Colonic mucosa (tissue), 4 donors: ENCODE measurements at regions not wholly inside any gene's neighbourhood (a gene's known extent, or its start where the extent isn't known, plus 50 kb on each side); places are given as distances from the start of the nearest gene placed in this dataset.

Source experiments
- DNase-seq: peaks from one replicate; pipeline ENCODE4 v3.0.0-alpha.2; 2020
- H3K27ac ChIP-seq: fragments of 200-600 bp; one replicate; pipeline ENCODE4 v1.8.0; 2021
- H3K27me3 ChIP-seq: fragments of 200-600 bp; one replicate; pipeline ENCODE4 v1.8.0; 2021
- H3K36me3 ChIP-seq: fragments of 200-600 bp; one replicate; pipeline ENCODE4 v1.8.0; 2021
- H3K4me1 ChIP-seq: fragments of 200-600 bp; one replicate; pipeline ENCODE4 v1.8.0; 2021; ENCODE audit warnings: mild to moderate bottlenecking
- H3K4me3 ChIP-seq: fragments of 200-600 bp; one replicate; pipeline ENCODE4 v1.8.0; 2021
- H3K9ac ChIP-seq, 2 donors: one replicate each; pipeline ENCODE4 v1.7.0; 2013; ENCODE audit warnings: control low read depth in 2 of 2, low read depth in 2 of 2, low read length in 2 of 2
- H3K9me3 ChIP-seq: fragments of 200-600 bp; one replicate; pipeline ENCODE4 v1.8.0; 2021
- intact Hi-C: fragments of 100-400 bp; cut with DNase I; formaldehyde crosslinking; loops from one replicate; pipeline ENCODE4 v1.14.1; 2022
- TF ChIP-seq, protein P1 (sequence below): fragments of 200-600 bp; IDR thresholded peaks from one replicate; pipeline ENCODE4 v1.8.0; 2022; ENCODE audit warnings: antibody characterized with exemption, mild to moderate bottlenecking
- donor health status: healthy.
- donor health status: DM: no; HTN: no; CAD: no.
- donor health status: DM: no; HTN: no; CAD: no.

DNA sequence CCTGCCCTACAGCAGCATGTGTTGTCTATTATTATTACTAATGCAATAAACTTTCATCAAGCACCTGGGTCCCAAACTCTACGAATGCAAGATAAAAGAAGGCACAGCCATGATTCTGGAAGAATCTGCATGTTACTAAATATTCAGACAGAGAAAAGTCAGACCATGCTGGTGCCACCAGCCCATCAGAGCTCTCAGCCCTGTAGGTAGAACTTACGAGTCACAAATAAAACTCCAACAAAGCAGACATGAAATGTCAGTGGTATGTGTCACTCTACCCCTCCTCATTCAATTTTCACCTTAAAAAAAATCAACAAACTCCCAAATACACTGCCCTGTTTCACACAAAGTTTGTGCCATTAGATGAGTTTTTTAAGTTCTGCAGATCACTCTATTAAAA is 62.4 kb upstream of the TIAM1 start:
- Histone ChIP-seq H3K4me3 (no peak overlapping the region), H3K27ac (no peak overlapping the region), H3K9me3 (no peaks in the 10 kb centered on the region), H3K4me1 (no peaks in the 10 kb centered on the region), H3K9ac (no peak overlapping the region), H3K27me3 (no peaks in the 10 kb centered on the region), H3K36me3 (no peaks in the 10 kb centered on the region)
- TF ChIP-seq, protein P1, sequence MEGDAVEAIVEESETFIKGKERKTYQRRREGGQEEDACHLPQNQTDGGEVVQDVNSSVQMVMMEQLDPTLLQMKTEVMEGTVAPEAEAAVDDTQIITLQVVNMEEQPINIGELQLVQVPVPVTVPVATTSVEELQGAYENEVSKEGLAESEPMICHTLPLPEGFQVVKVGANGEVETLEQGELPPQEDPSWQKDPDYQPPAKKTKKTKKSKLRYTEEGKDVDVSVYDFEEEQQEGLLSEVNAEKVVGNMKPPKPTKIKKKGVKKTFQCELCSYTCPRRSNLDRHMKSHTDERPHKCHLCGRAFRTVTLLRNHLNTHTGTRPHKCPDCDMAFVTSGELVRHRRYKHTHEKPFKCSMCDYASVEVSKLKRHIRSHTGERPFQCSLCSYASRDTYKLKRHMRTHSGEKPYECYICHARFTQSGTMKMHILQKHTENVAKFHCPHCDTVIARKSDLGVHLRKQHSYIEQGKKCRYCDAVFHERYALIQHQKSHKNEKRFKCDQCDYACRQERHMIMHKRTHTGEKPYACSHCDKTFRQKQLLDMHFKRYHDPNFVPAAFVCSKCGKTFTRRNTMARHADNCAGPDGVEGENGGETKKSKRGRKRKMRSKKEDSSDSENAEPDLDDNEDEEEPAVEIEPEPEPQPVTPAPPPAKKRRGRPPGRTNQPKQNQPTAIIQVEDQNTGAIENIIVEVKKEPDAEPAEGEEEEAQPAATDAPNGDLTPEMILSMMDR = no peak
- DNase-seq = no peak
- intact Hi-C loops = no loop called here

DNA sequence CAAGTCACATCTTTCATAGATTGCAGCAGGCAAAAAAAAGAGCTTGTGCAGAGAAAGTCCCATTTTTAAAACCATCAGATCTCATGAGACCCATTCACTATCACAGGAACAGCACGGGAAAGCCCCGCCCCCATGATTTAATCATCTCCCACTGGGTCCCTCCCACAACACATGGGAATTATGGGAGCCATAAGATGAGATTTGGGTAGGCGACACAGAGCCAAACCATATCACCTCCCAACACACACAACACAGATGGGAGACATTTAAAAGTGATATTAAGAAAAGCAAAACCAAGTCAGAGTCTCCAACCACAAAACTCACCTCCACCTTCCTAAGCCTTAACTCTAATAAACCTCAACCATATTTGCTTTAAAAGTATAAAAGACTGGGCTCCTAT is 61.5 kb upstream of the TIAM1 start:
- H3K4me3 ChIP-seq = no peak overlapping the region
- DNase-seq = no peak
- no peaks in the 10 kb centered on the region for H3K9me3 ChIP-seq
- no peaks in the 10 kb centered on the region for H3K27me3 ChIP-seq
- H3K36me3 ChIP-seq = no peaks in the 10 kb centered on the region
- no peak overlapping the region for H3K27ac ChIP-seq
- H3K9ac ChIP-seq = no peak overlapping the region
- TF ChIP-seq, protein P1 = no peak
- intact Hi-C loops = no loop called here
- H3K4me1 ChIP-seq = no peaks in the 10 kb centered on the region

DNA sequence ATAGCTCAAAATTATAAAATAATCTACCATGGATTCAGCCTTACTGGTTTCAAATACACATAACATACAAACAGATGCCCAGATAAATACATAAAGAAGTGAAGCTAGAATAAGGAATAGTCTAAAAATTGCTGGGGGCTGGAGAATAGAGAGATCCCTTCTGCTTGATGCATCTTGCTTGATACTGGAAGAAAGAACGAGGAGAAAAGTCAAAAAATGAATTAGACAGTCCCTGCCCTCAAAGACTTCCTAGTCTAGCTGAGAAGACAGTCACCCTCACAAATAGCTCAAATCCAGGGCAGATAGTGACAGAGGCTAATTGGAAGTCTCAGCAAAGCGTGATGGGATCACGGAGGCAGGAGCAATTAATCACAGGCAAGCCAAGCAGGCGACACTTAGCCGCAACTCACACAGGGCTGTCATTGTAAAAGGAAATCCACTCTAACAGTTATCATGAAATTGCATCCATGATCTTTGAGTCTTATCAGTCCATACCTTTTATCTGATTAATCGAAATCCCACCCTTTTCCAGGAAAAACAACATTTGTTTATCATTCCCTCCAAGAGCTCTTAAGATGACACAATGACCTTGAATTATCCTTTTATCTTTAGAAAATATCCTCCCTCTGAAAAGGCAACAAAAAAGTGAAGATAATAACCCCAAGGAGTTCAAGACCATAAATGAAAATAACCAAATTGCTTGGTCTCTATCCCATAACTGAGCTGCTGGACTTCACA is 59.7 kb upstream of the TIAM1 start:
- no peaks in the 10 kb centered on the region for H3K36me3 ChIP-seq
- TF ChIP-seq, protein P1 = no peak
- no peaks in the 10 kb centered on the region for H3K4me1 ChIP-seq
- H3K9ac ChIP-seq = no peak overlapping the region
- intact Hi-C loops = no loop called here
- H3K9me3 ChIP-seq = no peaks in the 10 kb centered on the region
- no peak overlapping the region for H3K4me3 ChIP-seq
- H3K27me3 ChIP-seq = no peaks in the 10 kb centered on the region
- H3K27ac ChIP-seq = no peak overlapping the region
- no peak for DNase-seq

DNA sequence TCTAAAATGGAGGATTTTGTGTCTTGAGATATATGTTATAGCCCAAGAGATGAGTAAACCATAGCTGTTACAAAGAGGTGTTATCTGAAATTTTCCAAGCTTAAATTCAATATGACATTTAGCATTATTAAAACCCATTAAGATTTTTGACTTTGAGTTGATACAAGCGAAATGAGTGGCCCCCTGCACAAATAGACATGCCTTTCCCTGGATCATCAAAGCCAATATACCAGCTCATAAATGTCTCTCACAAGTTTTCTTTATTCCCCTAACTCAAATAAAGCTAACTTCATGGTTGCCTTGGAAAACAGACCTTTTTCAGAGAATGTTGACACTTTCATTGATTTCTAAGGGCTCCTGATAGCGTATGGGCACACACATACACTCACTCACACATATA is 55.5 kb upstream of the TIAM1 start:
- Histone ChIP-seq H3K9me3 (no peaks in the 10 kb centered on the region), H3K36me3 (no peaks in the 10 kb centered on the region), H3K27me3 (no peaks in the 10 kb centered on the region), H3K9ac (no peak overlapping the region), H3K4me1 (no peaks in the 10 kb centered on the region), H3K27ac (no peak overlapping the region), H3K4me3 (no peak overlapping the region)
- TF ChIP-seq, protein P1 = no peak
- intact Hi-C loops = no loop called here
- no peak for DNase-seq

DNA sequence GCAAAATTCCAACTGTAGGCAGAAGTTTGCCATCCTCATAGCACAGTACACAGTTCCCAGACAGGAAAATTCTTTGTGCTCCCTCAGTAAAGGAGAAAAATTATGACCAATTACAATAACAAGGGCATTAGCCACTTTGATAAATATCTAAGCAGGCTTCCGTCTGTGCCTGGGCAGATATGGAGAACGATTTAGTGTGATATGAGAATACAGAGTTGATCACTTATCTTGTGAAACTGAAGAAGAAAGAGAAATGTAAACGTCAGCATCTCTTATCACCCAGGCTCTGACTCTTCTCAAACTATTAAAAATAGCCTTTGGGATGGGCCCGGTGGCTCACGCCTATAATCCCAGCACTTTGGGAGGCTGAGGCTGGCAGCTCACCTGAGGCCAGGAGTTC is 54.5 kb upstream of the TIAM1 start:
- TF ChIP-seq, protein P1 = no peak
- intact Hi-C loops = no loop called here
- no peaks in the 10 kb centered on the region for H3K9me3 ChIP-seq
- no peak overlapping the region for H3K9ac ChIP-seq
- no peak for DNase-seq
- no peaks in the 10 kb centered on the region for H3K27me3 ChIP-seq
- H3K36me3 ChIP-seq = no peaks in the 10 kb centered on the region
- no peak overlapping the region for H3K27ac ChIP-seq
- H3K4me1 ChIP-seq = no peaks in the 10 kb centered on the region
- H3K4me3 ChIP-seq = no peak overlapping the region
